HG03097 (cell line): ENCODE measurements at regions not wholly inside any gene's neighbourhood (a gene's known extent, or its start where the extent isn't known, plus 50 kb on each side); places are given as distances from the start of the nearest gene placed in this dataset.
"Not testable (repeated sequence)": the region's sequence is repeated elsewhere in the genome, so short reads cannot be mapped to it uniquely, and the experiment has no call there.

ENCODE experiments used
- ATAC-seq: cut with Tn5 transposase; IDR thresholded peaks from one replicate; pipeline ENCODE4 v1.9.1; 2021; ENCODE audit not compliant: unreplicated experiment, low FRiP score

DNA sequence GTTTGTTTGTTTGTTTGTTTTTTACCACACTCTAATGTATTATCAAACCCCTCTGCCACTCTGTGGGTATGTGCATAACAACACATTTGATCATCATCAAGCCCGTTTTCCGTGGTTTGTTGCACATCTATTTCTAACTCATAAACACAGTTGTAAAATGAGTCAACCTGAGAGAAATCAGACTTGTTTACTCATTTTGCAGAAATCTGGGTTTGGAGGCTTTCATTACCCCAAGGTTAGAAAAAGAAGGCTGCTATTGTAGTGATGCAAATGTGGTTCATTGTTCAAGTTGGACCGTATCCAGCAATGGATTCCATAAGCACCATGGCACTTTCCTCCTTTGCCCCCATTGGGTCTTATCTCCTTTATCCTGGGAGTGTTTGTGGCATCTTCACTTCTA is 353.2 kb upstream of the SOX2 start:
- ATAC-seq: peak; percentile 49

- ATAC-seq: no peak
Observed at GRCh38 chr3:181358060-181358459, 353.7 kb upstream of the SOX2 start.

DNA sequence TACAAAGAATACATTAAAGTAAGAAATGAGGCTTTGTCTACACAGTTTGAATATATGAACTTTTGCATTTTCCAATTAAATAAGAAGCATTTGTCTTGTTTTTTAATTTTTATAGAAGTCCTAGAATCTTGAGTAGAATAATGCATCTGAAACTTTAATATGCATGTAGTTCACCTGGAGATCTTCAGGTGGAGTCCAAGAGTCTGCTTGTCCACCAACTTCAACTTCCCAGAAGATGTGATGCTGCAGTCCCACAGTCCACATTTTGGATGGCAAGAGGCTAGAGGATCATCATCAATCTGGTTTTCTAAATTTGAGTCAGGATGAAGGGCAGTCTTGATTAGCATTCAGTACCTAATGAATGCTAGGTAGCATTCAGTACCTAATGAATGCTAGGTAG is 357.6 kb upstream of the SOX2 start:
- no peak for ATAC-seq

DNA sequence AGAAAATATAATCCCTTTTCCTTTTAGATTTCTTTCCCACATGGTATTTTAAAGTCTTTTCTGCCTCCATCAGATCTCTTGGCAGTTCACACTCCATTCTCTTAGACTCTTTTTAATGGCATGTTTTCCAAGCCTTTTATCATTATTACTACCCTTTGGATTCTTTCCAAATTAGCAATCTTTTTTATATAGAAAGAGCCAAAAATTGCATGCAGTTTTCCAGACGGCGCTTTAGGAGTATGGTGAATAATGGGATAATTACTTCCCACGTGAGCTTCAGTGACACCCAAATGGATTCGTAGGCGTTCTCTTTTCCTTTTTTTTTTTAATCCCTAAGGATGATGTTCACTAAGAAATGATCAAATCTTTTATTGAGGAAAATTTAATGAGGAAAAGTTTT is 354.8 kb upstream of the DNAJC19 start:
- ATAC-seq: no peak

DNA sequence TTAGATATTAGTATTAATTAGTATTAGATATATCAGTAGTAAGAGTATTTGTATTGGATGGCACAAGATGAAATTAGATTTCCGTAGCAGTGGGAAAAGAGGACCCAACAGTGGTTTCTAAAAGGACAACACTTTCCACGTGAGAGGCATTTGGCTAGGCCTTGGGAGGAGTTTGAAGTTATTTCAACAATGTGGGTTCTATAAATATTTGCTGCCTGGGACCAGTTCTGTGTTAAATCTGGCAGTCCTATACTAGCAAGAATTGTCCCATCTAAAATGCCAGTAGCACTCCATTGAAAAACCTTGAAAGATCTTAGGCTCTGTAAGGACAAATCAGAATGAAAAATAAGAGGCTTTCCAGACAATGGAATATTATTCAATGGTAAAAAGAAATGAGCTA is 347.1 kb upstream of the DNAJC19 start:
- no peak for ATAC-seq

DNA sequence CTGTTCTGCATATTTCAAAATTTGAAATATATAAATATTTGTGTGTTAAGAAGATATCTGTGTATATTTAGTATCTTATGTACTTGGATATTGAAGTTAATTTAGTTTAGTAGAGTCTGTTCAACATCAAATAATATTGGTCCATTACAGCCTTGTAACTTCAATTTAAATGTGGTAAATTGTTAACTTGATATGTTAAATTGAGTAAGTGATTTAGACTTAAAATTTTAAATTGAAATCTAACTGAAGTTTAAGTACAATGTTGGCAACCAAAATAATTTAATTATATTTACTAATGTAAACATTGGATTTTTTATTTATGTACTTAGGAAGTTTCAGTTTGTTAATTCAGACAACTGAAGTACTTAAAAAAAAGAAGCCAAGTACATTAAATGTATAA is 343.9 kb upstream of the DNAJC19 start:
- ATAC-seq: no peak

DNA sequence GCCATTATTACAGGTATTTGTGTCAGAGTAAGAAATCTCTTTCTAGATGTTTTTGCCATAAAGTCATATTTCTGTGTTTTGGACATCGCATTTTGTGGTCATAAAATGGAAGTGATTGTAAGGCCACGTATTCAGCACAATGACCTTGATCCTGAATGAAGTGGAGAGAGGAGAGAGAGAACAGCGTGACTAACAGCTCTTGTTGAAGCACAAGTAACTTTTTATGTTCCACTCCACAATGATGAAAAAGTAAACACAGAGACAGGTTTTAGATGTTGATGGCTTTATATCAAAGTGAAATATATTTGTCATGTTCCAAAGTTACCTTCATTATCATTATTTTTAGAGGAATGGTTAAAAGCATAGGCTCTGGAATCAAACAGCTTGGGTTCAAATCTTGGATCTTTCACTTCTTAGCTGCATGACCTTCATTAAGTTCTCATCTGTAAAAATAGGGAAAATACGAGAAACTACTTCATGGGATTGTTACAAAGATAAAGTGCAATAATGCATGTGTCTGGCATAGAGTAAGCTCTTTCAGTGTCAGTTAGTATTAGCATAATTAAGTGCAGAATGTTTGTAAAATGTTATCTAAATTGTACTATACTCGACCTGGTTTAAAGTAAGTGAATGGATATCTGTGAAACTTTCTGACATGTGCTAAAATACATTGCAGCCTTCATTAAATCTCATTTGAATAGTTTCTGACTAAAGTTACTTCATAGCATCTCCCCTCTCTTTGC is 341.5 kb upstream of the DNAJC19 start:
- no peak for ATAC-seq

DNA sequence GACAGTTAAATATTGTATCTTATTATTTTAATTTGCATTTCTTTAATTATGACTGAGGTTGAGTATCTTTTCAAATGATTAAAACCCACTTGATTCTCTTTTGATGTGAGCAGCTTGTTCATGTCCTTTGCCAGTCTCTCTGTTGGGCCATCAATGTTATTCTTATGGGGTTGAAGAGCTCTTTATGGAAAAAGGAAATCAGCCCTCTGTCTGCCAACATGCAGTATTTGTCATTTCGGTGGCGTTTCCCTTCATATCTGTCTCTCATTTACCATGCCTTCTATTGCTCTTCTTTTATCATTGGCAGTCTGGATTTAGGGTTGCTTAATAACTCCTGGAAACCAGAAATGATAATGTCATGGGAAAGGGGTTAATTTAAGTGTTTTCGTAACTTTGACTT is 340.7 kb upstream of the DNAJC19 start:
- ATAC-seq: no peak

DNA sequence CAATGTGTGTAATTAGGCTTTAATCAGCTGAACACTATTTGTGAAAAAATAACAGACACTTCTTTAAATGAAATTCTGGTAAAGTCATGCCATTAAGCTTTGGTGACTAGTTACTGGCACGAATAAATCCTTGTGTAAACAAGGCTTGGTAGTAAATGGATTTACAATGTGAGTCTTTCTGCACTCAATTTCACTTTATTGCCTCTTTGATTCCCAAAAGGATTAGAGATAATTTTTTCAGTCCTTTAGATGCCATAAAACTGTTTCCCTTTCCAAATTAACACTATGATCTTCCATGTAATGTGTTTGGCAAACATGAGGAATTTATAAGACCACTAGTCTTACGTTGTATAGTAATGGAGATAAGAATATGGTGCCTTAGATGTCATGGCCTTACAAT is 339.5 kb upstream of the DNAJC19 start:
- ATAC-seq: no peak

DNA sequence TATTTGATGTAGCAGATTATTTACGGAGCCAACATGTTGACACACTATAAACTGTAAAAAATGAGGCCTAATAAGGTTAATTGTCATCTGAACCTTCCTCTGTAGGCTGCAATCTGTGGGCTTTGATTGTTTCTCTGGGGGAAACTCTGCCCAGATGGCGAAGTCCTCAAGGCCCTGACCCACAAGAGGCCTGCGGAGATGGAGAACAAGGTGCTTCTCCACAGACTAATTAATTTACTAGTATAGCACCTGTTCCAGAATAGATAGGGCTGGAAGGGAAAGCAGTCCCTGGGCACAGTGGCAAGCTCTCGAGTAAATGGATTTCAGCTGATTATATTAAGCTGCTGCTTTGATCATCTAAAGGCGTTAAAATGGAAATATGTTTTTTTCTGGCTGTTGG is 338.8 kb upstream of the DNAJC19 start:
- ATAC-seq: no peak

- ATAC-seq: no peak
Observed at GRCh38 chr3:181327349-181327748, 337.8 kb upstream of the DNAJC19 start.

- ATAC-seq: no peak
Observed at GRCh38 chr3:181326637-181327223, 337.2 kb upstream of the DNAJC19 start.

- not testable (repeated sequence) for ATAC-seq
Observed at GRCh38 chr3:181324516-181324915, 335.0 kb upstream of the DNAJC19 start.

GRCh38 chr3:181318321-181318720 is 328.8 kb upstream of the DNAJC19 start:
- no peak for ATAC-seq

GRCh38 chr3:181317508-181317907 is 328.0 kb upstream of the DNAJC19 start:
- no peak for ATAC-seq

DNA sequence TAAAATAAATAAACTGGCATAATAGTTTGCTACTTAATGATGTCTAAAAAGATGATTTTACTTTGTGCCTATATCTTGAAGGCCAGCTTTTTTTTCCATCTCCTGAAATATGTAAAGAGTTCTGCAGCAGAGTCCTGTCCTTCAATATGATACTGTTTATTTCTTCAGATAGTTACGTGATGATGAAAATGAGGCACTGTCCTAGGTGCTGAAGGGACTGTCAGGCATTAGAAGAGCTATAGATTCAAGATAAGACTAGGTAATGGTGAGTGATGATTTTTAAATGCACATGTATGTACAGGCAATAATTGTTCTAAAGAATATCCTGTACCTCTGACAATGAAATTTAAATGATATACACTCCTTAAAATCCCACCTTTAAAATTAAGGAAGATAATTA is 326.9 kb upstream of the DNAJC19 start:
- no peak for ATAC-seq

GRCh38 chr3:181313335-181313734 is 323.8 kb upstream of the DNAJC19 start:
- ATAC-seq: no peak

DNA sequence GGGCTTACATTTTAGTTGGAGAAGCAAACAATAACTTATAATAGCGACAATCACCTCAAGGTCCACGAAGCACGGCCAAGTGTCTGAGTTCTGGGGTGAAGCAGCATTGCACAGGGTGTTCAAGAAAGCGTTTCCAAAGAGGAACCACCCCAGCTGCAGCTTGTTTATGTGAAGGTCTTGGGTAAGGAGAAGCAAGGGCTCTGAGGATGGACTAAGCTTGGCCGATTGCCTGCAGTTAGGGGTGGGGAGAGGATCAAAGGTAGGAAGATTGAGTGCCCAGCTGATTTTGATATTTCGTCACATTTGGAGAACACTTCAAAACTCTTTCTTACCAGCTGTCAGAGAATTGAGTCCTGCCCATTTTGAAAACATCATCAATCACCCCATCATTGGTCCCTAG is 321.6 kb upstream of the DNAJC19 start:
- ATAC-seq: no peak

- ATAC-seq: no peak
Observed at GRCh38 chr3:181302960-181303359, 313.4 kb upstream of the DNAJC19 start.

DNA sequence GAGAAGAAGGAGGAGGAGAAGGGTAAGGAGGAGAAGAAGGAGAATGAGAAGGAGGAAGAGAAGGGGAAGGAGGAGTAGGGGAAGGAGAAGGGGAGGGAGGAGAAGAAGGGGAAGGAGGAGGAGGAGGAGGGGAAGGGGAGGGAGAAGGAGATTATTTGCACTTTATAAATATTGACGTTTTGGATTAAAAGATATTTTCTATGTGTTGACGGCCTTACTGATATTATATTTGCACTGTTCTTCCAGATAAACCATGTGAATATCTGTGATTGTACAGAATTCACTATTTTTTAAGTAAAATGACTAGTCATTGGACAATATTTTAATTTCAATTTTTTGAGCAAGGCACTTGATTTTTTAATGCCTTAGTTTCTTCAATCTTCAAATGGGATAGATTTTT is 310.5 kb upstream of the DNAJC19 start:
- no peak for ATAC-seq

DNA sequence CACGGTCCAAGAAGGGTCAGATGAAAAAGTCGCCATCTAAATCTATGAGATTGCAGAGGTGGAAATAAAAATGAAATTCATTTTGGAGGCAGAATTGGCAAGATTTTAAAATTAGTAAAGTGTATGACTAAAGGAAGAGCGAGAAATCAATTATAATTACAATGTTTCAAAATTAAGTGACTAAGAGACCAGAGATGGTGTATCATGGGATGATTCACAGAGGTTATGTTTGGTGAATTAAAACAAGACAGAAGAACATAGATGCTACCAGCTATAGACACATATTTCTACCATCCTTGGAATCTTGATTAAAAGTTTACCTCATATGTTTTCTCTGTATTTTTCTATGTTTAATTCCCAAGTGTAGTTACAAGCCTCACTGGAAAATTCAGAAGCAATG is 308.9 kb upstream of the DNAJC19 start:
- no peak for ATAC-seq

- ATAC-seq: peak; percentile 56
Observed at GRCh38 chr3:181292984-181293383, 303.4 kb upstream of the DNAJC19 start.

GRCh38 chr3:181290941-181291340 is 301.4 kb upstream of the DNAJC19 start:
- no peak for ATAC-seq
